Lung (tissue), 11 donors: ENCODE measurements at regions not wholly inside any gene's neighbourhood (a gene's known extent, or its start where the extent isn't known, plus 50 kb on each side); places are given as distances from the start of the nearest gene placed in this dataset.

Source experiments
- ATAC-seq: fragments of 200-7000 bp; cut with Tn5 transposase; one replicate; pipeline ENCODE4 v1.9.1; 2020; ENCODE audit warnings: moderate number of reproducible peaks; ENCODE audit not compliant: insufficient read depth, low FRiP score
- DNase-seq, 3 donors: peaks; one replicate each; pipeline ENCODE4 v3.0.0-alpha.2; 2013 to 2017
- H3K27ac ChIP-seq, 2 donors: one replicate each; pipeline ENCODE4 v1.5.1; 2013; ENCODE audit warnings: mild to moderate bottlenecking in 2 of 2, moderate library complexity in 2 of 2, control low read depth in 1 of 2, inconsistent platforms in 1 of 2, low read depth in 1 of 2, low read length in 1 of 2
- H3K27me3 ChIP-seq, 3 donors: one replicate each; pipeline ENCODE4 v1.5.1; 2013; ENCODE audit warnings: low read length in 2 of 3; ENCODE audit not compliant: control insufficient read depth in 3 of 3, insufficient read depth in 3 of 3
- H3K36me3 ChIP-seq, 4 donors: one replicate each; pipeline ENCODE4 v1.5.1; 2013; ENCODE audit warnings: low read length in 4 of 4, mild to moderate bottlenecking in 1 of 4, moderate library complexity in 1 of 4; ENCODE audit not compliant: control insufficient read depth in 4 of 4, insufficient read depth in 4 of 4
- H3K4me1 ChIP-seq, 5 donors: one replicate each; pipeline ENCODE4 v1.5.1; 2013; ENCODE audit warnings: low read length in 5 of 5, mild to moderate bottlenecking in 2 of 5, moderate library complexity in 1 of 5; ENCODE audit not compliant: control insufficient read depth in 5 of 5, insufficient read depth in 5 of 5
- H3K4me3 ChIP-seq: one replicate; pipeline ENCODE4 v1.5.1; 2013; ENCODE audit warnings: mild to moderate bottlenecking, control low read depth, moderate library complexity
- H3K9ac ChIP-seq, 2 donors: one replicate each; pipeline ENCODE4 v1.5.1; 2013; ENCODE audit warnings: low read length in 2 of 2, control low read depth in 1 of 2; ENCODE audit not compliant: insufficient read depth in 1 of 2
- H3K9me3 ChIP-seq, 4 donors: one replicate each; pipeline ENCODE4 v1.5.1; 2013; ENCODE audit warnings: low read length in 3 of 4, mild to moderate bottlenecking in 1 of 4, moderate library complexity in 1 of 4; ENCODE audit not compliant: control insufficient read depth in 4 of 4, insufficient read depth in 3 of 4
- CTCF ChIP-seq: IDR thresholded peaks from 2 replicates; pipeline ENCODE4 v1.5.1; 2012; ENCODE audit warnings: mild to moderate bottlenecking; ENCODE audit errors: control extremely low read depth, extremely low read depth
- WGBS, 2 donors: extraction: QIAGEN DNeasy Blood & Tissue Kit; methylation state at CpG; one replicate each; pipeline ENCODE4 v1.1.7; 2013; 5-methylcytosine and 5-hydroxymethylcytosine counted together
- donor health status: control.
- donor health status: control.
- donor health status: Bipolar disorder and iron deficiency.
- donor health status: healthy.
- donor health status: DM: yes; HTN: yes; CAD: no.

GRCh38 chr7:56538541-56539429 lies 422.6 kb upstream of the NUPR2 start:
- Histone ChIP-seq H3K27ac (no peak overlapping the region), H3K4me3 (no peak overlapping the region), H3K27me3 (no peaks in the 10 kb centered on the region), H3K9me3 (peaks cover 0 to 56% (median 11%) of the 10 kb centered on the region in 4 donors), H3K36me3 (no peaks in the 10 kb centered on the region), H3K4me1 (no peaks in the 10 kb centered on the region), H3K9ac (no peak overlapping the region)
- WGBS, 2 donors: 43 to 59% methylated on average over 37 of the region's 37 CpGs
- DNase-seq (no peak), ATAC-seq (no peak)
- TF ChIP-seq CTCF: no peak

- no peak for TF ChIP-seq CTCF
- WGBS, 2 donors: 17 to 35% methylated on average over 19 of the region's 19 CpGs
- DNase-seq (no peak), ATAC-seq (no peak)
- no peak overlapping the region for H3K4me3 ChIP-seq
- H3K27ac ChIP-seq: no peak overlapping the region
- no peak overlapping the region for H3K9ac ChIP-seq
- H3K4me1 ChIP-seq: no peaks in the 10 kb centered on the region
- H3K27me3 ChIP-seq: no peaks in the 10 kb centered on the region
- peaks cover 0 to 53% (median 11%) of the 10 kb centered on the region in 4 donors for H3K9me3 ChIP-seq
- H3K36me3 ChIP-seq: no peaks in the 10 kb centered on the region
Measured at GRCh38 chr7:56537952-56538351, 421.7 kb upstream of the NUPR2 start.

- no peak overlapping the region for H3K9ac ChIP-seq
- 32 to 42% methylated on average over 20 of the region's 20 CpGs for WGBS, 2 donors
- H3K27ac ChIP-seq: no peak overlapping the region
- no peak overlapping the region for H3K4me3 ChIP-seq
- H3K4me1 ChIP-seq: no peaks in the 10 kb centered on the region
- DNase-seq (no peak), ATAC-seq (no peak)
- no peaks in the 10 kb centered on the region for H3K36me3 ChIP-seq
- no peak for TF ChIP-seq CTCF
- no peaks in the 10 kb centered on the region for H3K27me3 ChIP-seq
- peaks cover 0 to 49% (median 11%) of the 10 kb centered on the region in 4 donors for H3K9me3 ChIP-seq
Measured at GRCh38 chr7:56537477-56537876, 421.3 kb upstream of the NUPR2 start.
